ENCODE measurements at regions not wholly inside any gene's neighbourhood (a gene's known extent, or its start where the extent isn't known, plus 50 kb on each side); places are given as distances from the start of the nearest gene placed in this dataset.
"Not testable (repeated sequence)": the region's sequence is repeated elsewhere in the genome, so short reads cannot be mapped to it uniquely, and the experiment has no call there.

GRCh38 chr10:55943403-55943802 lies 417.7 kb downstream of the ZWINT start:
- Histone ChIP-seq H3K4me2 (ENCODE audit: control insufficient read depth, extremely low read depth, insufficient read depth, low read depth, low read length) (no peak overlapping the region), H3K27me3 (ENCODE audit: control insufficient read depth, extremely low read depth, insufficient read depth, low read length) (no peaks in the 10 kb centered on the region), H2AFZ (ENCODE audit: control insufficient read depth, low read length) (no peak overlapping the region), H3K27ac (ENCODE audit: control insufficient read depth, insufficient read depth, low read length) (no peak overlapping the region), H3K9ac (ENCODE audit: control insufficient read depth, extremely low read depth, insufficient read depth, low read length) (no peak overlapping the region), H3K4me1 (ENCODE audit: control insufficient read depth, extremely low read depth, insufficient read depth, low read length) (no peaks in the 10 kb centered on the region), H3K4me3 (ENCODE audit: control insufficient read depth in 2 of 3, extremely low read depth in 1 of 3, insufficient read depth in 2 of 3, low read depth in 1 of 3, low read length in 3 of 3) (no peak overlapping the region), H3K9me3 (ENCODE audit: control insufficient read depth, low read depth, low read length) (peaks cover 2% of the 10 kb centered on the region), H4K20me1 (ENCODE audit: control insufficient read depth, extremely low read depth, insufficient read depth, low read length) (no peaks in the 10 kb centered on the region), H3K79me2 (ENCODE audit: control insufficient read depth, insufficient read depth, low read length) (no peaks in the 10 kb centered on the region), H3K36me3 (ENCODE audit: control insufficient read depth in 2 of 2, extremely low read depth in 1 of 2, insufficient read depth in 2 of 2, low read length in 2 of 2) (no peaks in the 10 kb centered on the region), H3K9me1 (ENCODE audit: control insufficient read depth, extremely low read depth, insufficient read depth, low read length) (no peaks in the 10 kb centered on the region)
- DNase-seq (ENCODE audit: low read depth, low spot score) (no peak), FAIRE-seq (no peak)
- TF ChIP-seq CTCF (optimal IDR thresholded peaks at IDR 0.05 in 1 of 3, IDR thresholded peaks at IDR 0.05 in 1 of 3, conservative IDR thresholded peaks at IDR 0.05 in 1 of 3; ENCODE audit: extremely low read depth in 1 of 3, insufficient read depth in 2 of 3, low read length in 3 of 3), result no peak
- TF ChIP-seq EZH2 (IDR thresholded peaks at IDR 0.05; ENCODE audit: low read length), result no peak
- dilution Hi-C loops (cut with MboI; ENCODE audit: extremely low pct_ligation_motif_present, low sequenced_read_pairs), result no loop called here

- no peak overlapping the region for H3K4me3 ChIP-seq (ENCODE audit: control insufficient read depth in 2 of 3, extremely low read depth in 1 of 3, insufficient read depth in 2 of 3, low read depth in 1 of 3, low read length in 3 of 3)
- no peaks in the 10 kb centered on the region for H3K9me1 ChIP-seq (ENCODE audit: control insufficient read depth, extremely low read depth, insufficient read depth, low read length)
- dilution Hi-C loops (cut with MboI; ENCODE audit: extremely low pct_ligation_motif_present, low sequenced_read_pairs), result no loop called here
- FAIRE-seq (no peak), DNase-seq (ENCODE audit: low read depth, low spot score) (no peak)
- TF ChIP-seq EZH2 (IDR thresholded peaks at IDR 0.05; ENCODE audit: low read length) (no peak), CTCF (optimal IDR thresholded peaks at IDR 0.05 in 1 of 3, IDR thresholded peaks at IDR 0.05 in 1 of 3, conservative IDR thresholded peaks at IDR 0.05 in 1 of 3; ENCODE audit: extremely low read depth in 1 of 3, insufficient read depth in 2 of 3, low read length in 3 of 3) (no peak)
- no peak overlapping the region for H2AFZ ChIP-seq (ENCODE audit: control insufficient read depth, low read length)
- H3K27me3 ChIP-seq (ENCODE audit: control insufficient read depth, extremely low read depth, insufficient read depth, low read length), result no peaks in the 10 kb centered on the region
- H3K4me1 ChIP-seq (ENCODE audit: control insufficient read depth, extremely low read depth, insufficient read depth, low read length), result no peaks in the 10 kb centered on the region
- H3K79me2 ChIP-seq (ENCODE audit: control insufficient read depth, insufficient read depth, low read length), result no peaks in the 10 kb centered on the region
- H3K27ac ChIP-seq (ENCODE audit: control insufficient read depth, insufficient read depth, low read length), result no peak overlapping the region
- H3K9me3 ChIP-seq (ENCODE audit: control insufficient read depth, low read depth, low read length), result no peaks in the 10 kb centered on the region
- H3K36me3 ChIP-seq (ENCODE audit: control insufficient read depth in 2 of 2, extremely low read depth in 1 of 2, insufficient read depth in 2 of 2, low read length in 2 of 2), result no peaks in the 10 kb centered on the region
- no peak overlapping the region for H3K9ac ChIP-seq (ENCODE audit: control insufficient read depth, extremely low read depth, insufficient read depth, low read length)
- H3K4me2 ChIP-seq (ENCODE audit: control insufficient read depth, extremely low read depth, insufficient read depth, low read depth, low read length), result no peak overlapping the region
- H4K20me1 ChIP-seq (ENCODE audit: control insufficient read depth, extremely low read depth, insufficient read depth, low read length), result no peaks in the 10 kb centered on the region
Observed at GRCh38 chr10:55929291-55929690, 431.8 kb downstream of the ZWINT start.

GRCh38 chr10:55899472-55900147 lies 461.4 kb downstream of the ZWINT start:
- H3K4me1 ChIP-seq (ENCODE audit: control insufficient read depth, extremely low read depth, insufficient read depth, low read length); H3K9me3 ChIP-seq (ENCODE audit: control insufficient read depth, low read depth, low read length); H2AFZ ChIP-seq (ENCODE audit: control insufficient read depth, low read length); H3K9ac ChIP-seq (ENCODE audit: control insufficient read depth, extremely low read depth, insufficient read depth, low read length); H4K20me1 ChIP-seq (ENCODE audit: control insufficient read depth, extremely low read depth, insufficient read depth, low read length); H3K9me1 ChIP-seq (ENCODE audit: control insufficient read depth, extremely low read depth, insufficient read depth, low read length); FAIRE-seq; dilution Hi-C loops (cut with MboI; ENCODE audit: extremely low pct_ligation_motif_present, low sequenced_read_pairs); H3K79me2 ChIP-seq (ENCODE audit: control insufficient read depth, insufficient read depth, low read length); H3K27me3 ChIP-seq (ENCODE audit: control insufficient read depth, extremely low read depth, insufficient read depth, low read length); DNase-seq (ENCODE audit: low read depth, low spot score); H3K27ac ChIP-seq (ENCODE audit: control insufficient read depth, insufficient read depth, low read length); H3K4me2 ChIP-seq (ENCODE audit: control insufficient read depth, extremely low read depth, insufficient read depth, low read depth, low read length); H3K36me3 ChIP-seq (ENCODE audit: control insufficient read depth in 2 of 2, extremely low read depth in 1 of 2, insufficient read depth in 2 of 2, low read length in 2 of 2); H3K4me3 ChIP-seq (ENCODE audit: control insufficient read depth in 2 of 3, extremely low read depth in 1 of 3, insufficient read depth in 2 of 3, low read depth in 1 of 3, low read length in 3 of 3): not testable (repeated sequence)
